Activated CD8-positive, alpha-beta T cell treated with anti-CD3 and anti-CD28 coated beads, Interleukin-2, amount 10 ng/mL, durations not matched to agents 7 days and 5 days (primary cell): ENCODE measurements at regions not wholly inside any gene's neighbourhood (a gene's known extent, or its start where the extent isn't known, plus 50 kb on each side); places are given as distances from the start of the nearest gene placed in this dataset.

Experiments
- ATAC-seq: fragments of 150-1000 bp; cut with Tn5 transposase; one replicate; pipeline ENCODE4 v1.10.0; 2021; ENCODE audit warnings: moderate library complexity
- CTCF ChIA-PET: fragments of 350-600 bp; sonication (Branson Sonifier 250); formaldehyde crosslinking; loops from one replicate; lab custom pipeline; 2021; ENCODE audit warnings: antibody characterized with exemption; lab: Charles Lee
- POLR2A ChIA-PET: fragments of 350-600 bp; sonication (Branson Sonifier 250); formaldehyde crosslinking; loops from one replicate; lab custom pipeline; 2021; ENCODE audit warnings: antibody characterized with exemption; lab: Charles Lee
- DNase-seq: peaks from one replicate; pipeline ENCODE4 v3.0.0-alpha.2; 2020
- H3K27ac Mint-ChIP-seq: one replicate; pipeline ENCODE4 v1.8.0; 2021; ENCODE audit warnings: mild to moderate bottlenecking, mixed read lengths
- H3K27me3 Mint-ChIP-seq: one replicate; pipeline ENCODE4 v1.8.0; 2021; ENCODE audit warnings: low read depth, mixed read lengths
- H3K36me3 Mint-ChIP-seq: one replicate; pipeline ENCODE4 v1.8.0; 2021; ENCODE audit warnings: low read depth, mixed read lengths
- H3K4me1 Mint-ChIP-seq: one replicate; pipeline ENCODE4 v1.8.0; 2021; ENCODE audit warnings: low read depth, mixed read lengths
- H3K4me3 Mint-ChIP-seq: one replicate; pipeline ENCODE4 v1.8.0; 2021; ENCODE audit warnings: mild to moderate bottlenecking, mixed read lengths
- H3K9me3 Mint-ChIP-seq: one replicate; pipeline ENCODE4 v1.8.0; 2022; ENCODE audit warnings: mixed read lengths; ENCODE audit not compliant: insufficient read depth

GRCh38 chrX:45956191-45956870 is 588.9 kb downstream of the ZNF674 start:
- Mint-ChIP-seq H3K36me3 (no peaks in the 10 kb centered on the region), H3K4me1 (no peaks in the 10 kb centered on the region), H3K4me3 (no peak overlapping the region), H3K9me3 (no peaks in the 10 kb centered on the region), H3K27me3 (no peaks in the 10 kb centered on the region), H3K27ac (no peak overlapping the region)
- ATAC-seq (no peak), DNase-seq (no peak)
- CTCF ChIA-PET = no interaction called here
- POLR2A ChIA-PET = no interaction called here

GRCh38 chrX:45955661-45956060 is 589.6 kb downstream of the ZNF674 start:
- Mint-ChIP-seq H3K36me3 (no peaks in the 10 kb centered on the region), H3K4me3 (no peak overlapping the region), H3K9me3 (no peaks in the 10 kb centered on the region), H3K4me1 (no peaks in the 10 kb centered on the region), H3K27ac (no peak overlapping the region), H3K27me3 (no peaks in the 10 kb centered on the region)
- no peak for ATAC-seq
- no peak for DNase-seq
- ChIA-PET CTCF (no interaction called here), POLR2A (no interaction called here)

- H3K36me3 Mint-ChIP-seq = no peaks in the 10 kb centered on the region
- ChIA-PET POLR2A (no interaction called here), CTCF (no interaction called here)
- H3K4me1 Mint-ChIP-seq = no peaks in the 10 kb centered on the region
- DNase-seq = no peak
- H3K27ac Mint-ChIP-seq = no peak overlapping the region
- H3K4me3 Mint-ChIP-seq = no peak overlapping the region
- ATAC-seq = no peak
- no peaks in the 10 kb centered on the region for H3K27me3 Mint-ChIP-seq
- H3K9me3 Mint-ChIP-seq = no peaks in the 10 kb centered on the region
These were observed 591.2 kb downstream of the ZNF674 start for GRCh38 chrX:45954026-45954425.

- CTCF ChIA-PET = no interaction called here
- Mint-ChIP-seq H3K9me3 (no peaks in the 10 kb centered on the region), H3K4me1 (no peaks in the 10 kb centered on the region), H3K27me3 (no peaks in the 10 kb centered on the region), H3K36me3 (no peaks in the 10 kb centered on the region), H3K27ac (no peak overlapping the region), H3K4me3 (no peak overlapping the region)
- DNase-seq (no peak), ATAC-seq (no peak)
- POLR2A ChIA-PET = no interaction called here
These were observed 593.2 kb downstream of the ZNF674 start for GRCh38 chrX:45952030-45952429.

DNA sequence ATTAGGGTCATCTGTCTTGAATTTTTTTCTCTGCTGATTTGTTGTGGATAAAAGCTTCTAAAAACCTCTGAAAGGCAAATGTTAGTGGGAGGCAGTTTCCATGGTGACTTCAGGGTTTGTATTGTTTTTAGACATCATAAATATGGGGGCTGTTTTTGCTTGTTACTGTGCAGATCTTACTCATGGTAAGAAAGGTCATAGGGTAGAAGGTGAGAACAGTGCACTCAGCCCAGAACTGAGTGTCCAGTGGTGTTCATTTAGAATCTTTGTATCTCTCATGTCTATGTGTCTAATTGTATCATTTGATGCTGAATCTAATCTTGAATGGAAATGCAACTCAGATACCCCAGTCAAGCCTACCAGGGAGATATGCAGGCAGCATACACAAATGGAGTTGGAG is 609.8 kb downstream of the ZNF674 start:
- Mint-ChIP-seq H3K9me3 (no peaks in the 10 kb centered on the region), H3K27me3 (no peaks in the 10 kb centered on the region), H3K36me3 (no peaks in the 10 kb centered on the region), H3K27ac (no peak overlapping the region), H3K4me3 (no peak overlapping the region), H3K4me1 (no peaks in the 10 kb centered on the region)
- DNase-seq = no peak
- CTCF ChIA-PET = no interaction called here
- POLR2A ChIA-PET = no interaction called here
- ATAC-seq = no peak

GRCh38 chrX:45912316-45912715 is 632.9 kb downstream of the ZNF674 start:
- H3K36me3 Mint-ChIP-seq = no peaks in the 10 kb centered on the region
- ChIA-PET POLR2A (no interaction called here), CTCF (no interaction called here)
- no peaks in the 10 kb centered on the region for H3K27me3 Mint-ChIP-seq
- DNase-seq (no peak), ATAC-seq (no peak)
- H3K4me1 Mint-ChIP-seq = no peaks in the 10 kb centered on the region
- no peaks in the 10 kb centered on the region for H3K9me3 Mint-ChIP-seq
- H3K4me3 Mint-ChIP-seq = no peak overlapping the region
- no peak overlapping the region for H3K27ac Mint-ChIP-seq

DNA sequence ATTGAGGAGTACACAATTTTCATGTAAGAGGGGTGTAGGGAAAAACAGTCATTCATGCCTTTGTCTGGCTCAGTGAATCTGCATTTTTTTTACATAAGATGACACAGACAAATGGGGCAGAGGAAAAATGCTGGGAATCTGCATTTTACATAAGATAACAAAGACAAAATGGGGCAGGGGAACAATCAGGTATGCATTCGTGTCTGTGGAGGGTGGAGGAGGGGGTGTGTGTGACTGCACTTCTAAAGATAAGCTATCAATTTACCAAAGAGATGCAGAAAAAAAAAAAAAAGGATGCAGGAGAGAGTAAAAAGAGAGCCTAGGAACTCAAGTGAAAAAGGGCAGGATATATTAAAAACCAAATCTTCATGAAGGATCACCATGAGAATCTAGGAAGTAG is 637.4 kb downstream of the ZNF674 start:
- H3K36me3 Mint-ChIP-seq = no peaks in the 10 kb centered on the region
- POLR2A ChIA-PET = no interaction called here
- ATAC-seq = no peak
- peaks cover 4% of the 10 kb centered on the region for H3K4me1 Mint-ChIP-seq
- no peak overlapping the region for H3K27ac Mint-ChIP-seq
- H3K4me3 Mint-ChIP-seq = no peak overlapping the region
- no peak for DNase-seq
- H3K27me3 Mint-ChIP-seq = no peaks in the 10 kb centered on the region
- no peaks in the 10 kb centered on the region for H3K9me3 Mint-ChIP-seq
- CTCF ChIA-PET = no interaction called here

- ChIA-PET CTCF (no interaction called here), POLR2A (no interaction called here)
- Mint-ChIP-seq H3K27me3 (no peaks in the 10 kb centered on the region), H3K36me3 (no peaks in the 10 kb centered on the region), H3K4me1 (peaks cover 4% of the 10 kb centered on the region), H3K27ac (no peak overlapping the region), H3K9me3 (no peaks in the 10 kb centered on the region), H3K4me3 (no peak overlapping the region)
- ATAC-seq = no peak
- DNase-seq = no peak
These were observed 641.4 kb downstream of the ZNF674 start for GRCh38 chrX:45903781-45904201.

- POLR2A ChIA-PET = no interaction called here
- DNase-seq (no peak), ATAC-seq (no peak)
- Mint-ChIP-seq H3K27ac (no peak overlapping the region), H3K27me3 (no peaks in the 10 kb centered on the region), H3K9me3 (no peaks in the 10 kb centered on the region), H3K36me3 (no peaks in the 10 kb centered on the region), H3K4me1 (peaks cover 4% of the 10 kb centered on the region), H3K4me3 (no peak overlapping the region)
- CTCF ChIA-PET = no interaction called here
These were observed 644.2 kb downstream of the ZNF674 start for GRCh38 chrX:45900766-45901615.

GRCh38 chrX:45894864-45895645 is 650.2 kb downstream of the ZNF674 start:
- no peaks in the 10 kb centered on the region for H3K9me3 Mint-ChIP-seq
- DNase-seq (no peak), ATAC-seq (no peak)
- no peak overlapping the region for H3K27ac Mint-ChIP-seq
- ChIA-PET POLR2A (no interaction called here), CTCF (no interaction called here)
- H3K36me3 Mint-ChIP-seq = no peaks in the 10 kb centered on the region
- H3K4me3 Mint-ChIP-seq = no peak overlapping the region
- no peaks in the 10 kb centered on the region for H3K4me1 Mint-ChIP-seq
- H3K27me3 Mint-ChIP-seq = no peaks in the 10 kb centered on the region

- H3K36me3 Mint-ChIP-seq = no peaks in the 10 kb centered on the region
- ATAC-seq (no peak), DNase-seq (no peak)
- ChIA-PET CTCF (no interaction called here), POLR2A (no interaction called here)
- H3K4me3 Mint-ChIP-seq = no peak overlapping the region
- no peak overlapping the region for H3K27ac Mint-ChIP-seq
- H3K9me3 Mint-ChIP-seq = no peaks in the 10 kb centered on the region
- H3K27me3 Mint-ChIP-seq = no peaks in the 10 kb centered on the region
- no peaks in the 10 kb centered on the region for H3K4me1 Mint-ChIP-seq
These were observed 655.8 kb downstream of the ZNF674 start for GRCh38 chrX:45889471-45889870.

DNA sequence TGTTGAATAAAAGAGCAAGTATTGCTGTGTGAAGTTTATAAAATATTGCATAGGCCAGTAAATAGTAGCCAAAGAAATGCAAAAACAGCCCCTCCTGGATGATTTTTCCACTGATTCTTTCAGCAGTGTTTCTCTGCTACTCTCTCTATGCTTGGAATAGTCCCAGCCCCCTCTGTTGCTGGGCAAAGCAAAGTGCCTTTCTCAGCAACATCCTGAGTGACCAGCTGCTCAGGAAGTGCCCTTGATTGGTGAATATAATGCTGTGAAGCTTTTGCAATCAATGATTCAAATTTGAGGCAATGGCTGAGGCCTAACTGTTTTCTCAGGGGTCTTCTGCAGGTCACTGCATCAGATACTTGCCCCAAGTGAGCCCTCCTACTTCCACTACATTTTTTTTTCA is 656.7 kb downstream of the ZNF674 start:
- Mint-ChIP-seq H3K9me3 (no peaks in the 10 kb centered on the region), H3K4me1 (no peaks in the 10 kb centered on the region), H3K36me3 (no peaks in the 10 kb centered on the region), H3K4me3 (no peak overlapping the region), H3K27ac (no peak overlapping the region), H3K27me3 (no peaks in the 10 kb centered on the region)
- ATAC-seq (no peak), DNase-seq (no peak)
- POLR2A ChIA-PET = no interaction called here
- CTCF ChIA-PET = no interaction called here
